ENCODE measurements at regions not wholly inside any gene's neighbourhood (a gene's known extent, or its start where the extent isn't known, plus 50 kb on each side); places are given as distances from the start of the nearest gene placed in this dataset.

- Histone ChIP-seq H3K18ac (ENCODE audit: low read length) (no peak overlapping the region), H4K91ac (ENCODE audit: low read depth, low read length, poor library complexity) (no peak overlapping the region), H3K9me3 (replicated peaks in 1 of 2; ENCODE audit: control insufficient read depth in 2 of 2, insufficient read depth in 1 of 2, low read depth in 1 of 2, low read length in 2 of 2) (no peaks in the 10 kb centered on the region), H3K4ac (ENCODE audit: low read length) (no peak overlapping the region), H2BK12ac (ENCODE audit: low read length) (no peak overlapping the region), H2BK120ac (ENCODE audit: low read depth, low read length) (no peak overlapping the region), H3K23ac (ENCODE audit: low read depth, low read length, poor library complexity) (no peak overlapping the region), H2AK5ac (ENCODE audit: low read depth, low read length) (no peak overlapping the region), H3K9ac (ENCODE audit: low read depth, low read length, poor library complexity) (no peak overlapping the region), H3K4me3 (ENCODE audit: low read length in 2 of 2) (no peak overlapping the region), H3K14ac (ENCODE audit: low read length) (no peak overlapping the region), H2BK5ac (ENCODE audit: low read length) (no peak overlapping the region), H3K27me3 (ENCODE audit: control insufficient read depth in 3 of 3, insufficient read depth in 3 of 3, low read depth in 1 of 3, low read length in 3 of 3) (no peaks in the 10 kb centered on the region), H3K79me1 (ENCODE audit: low read depth, low read length) (no peaks in the 10 kb centered on the region), H3K36me3 (replicated peaks in 1 of 2; ENCODE audit: control insufficient read depth in 2 of 2, insufficient read depth in 2 of 2, low read length in 2 of 2) (no peaks in the 10 kb centered on the region), H3K4me2 (ENCODE audit: insufficient read depth, low read length, poor library complexity, severe bottlenecking) (no peak overlapping the region), H2BK15ac (ENCODE audit: low read length) (no peak overlapping the region), H3K27ac (replicated peaks; ENCODE audit: low read length) (no peak overlapping the region), H4K8ac (ENCODE audit: low read depth, low read length) (no peak overlapping the region), H2AFZ (ENCODE audit: low read length) (no peak overlapping the region), H3K4me1 (ENCODE audit: control insufficient read depth in 2 of 2, insufficient read depth in 1 of 2, low read depth in 1 of 2, low read length in 2 of 2) (no peaks in the 10 kb centered on the region)
- no peak for DNase-seq (ENCODE audit: low spot score)
- WGBS, 2 donors (ENCODE audit: extremely low coverage in 2 of 2, insufficient read length in 2 of 2, insufficient replicate concordance in 1 of 2) = no CpG with 5 or more reads among the region's 2 CpGs
These were observed 473.4 kb downstream of the TRIML1 start for GRCh38 chr4:188612659-188613058.

GRCh38 chr4:188613976-188614375 lies 474.7 kb downstream of the TRIML1 start:
- DNase-seq (ENCODE audit: low spot score) = no peak
- H2BK12ac ChIP-seq (ENCODE audit: low read length) = no peak overlapping the region
- no peaks in the 10 kb centered on the region for H3K9me3 ChIP-seq (replicated peaks in 1 of 2; ENCODE audit: control insufficient read depth in 2 of 2, insufficient read depth in 1 of 2, low read depth in 1 of 2, low read length in 2 of 2)
- no peaks in the 10 kb centered on the region for H3K36me3 ChIP-seq (replicated peaks in 1 of 2; ENCODE audit: control insufficient read depth in 2 of 2, insufficient read depth in 2 of 2, low read length in 2 of 2)
- H3K4me3 ChIP-seq (ENCODE audit: low read length in 2 of 2) = no peak overlapping the region
- no peak overlapping the region for H3K9ac ChIP-seq (ENCODE audit: low read depth, low read length, poor library complexity)
- H4K8ac ChIP-seq (ENCODE audit: low read depth, low read length) = no peak overlapping the region
- no peaks in the 10 kb centered on the region for H3K79me1 ChIP-seq (ENCODE audit: low read depth, low read length)
- no peak overlapping the region for H4K91ac ChIP-seq (ENCODE audit: low read depth, low read length, poor library complexity)
- no peak overlapping the region for H2BK5ac ChIP-seq (ENCODE audit: low read length)
- H3K27me3 ChIP-seq (ENCODE audit: control insufficient read depth in 3 of 3, insufficient read depth in 3 of 3, low read depth in 1 of 3, low read length in 3 of 3) = no peaks in the 10 kb centered on the region
- no peak overlapping the region for H2AFZ ChIP-seq (ENCODE audit: low read length)
- no peak overlapping the region for H3K23ac ChIP-seq (ENCODE audit: low read depth, low read length, poor library complexity)
- no CpG with 5 or more reads among the region's 1 CpG for WGBS, 2 donors (ENCODE audit: extremely low coverage in 2 of 2, insufficient read length in 2 of 2, insufficient replicate concordance in 1 of 2)
- no peak overlapping the region for H3K4ac ChIP-seq (ENCODE audit: low read length)
- no peak overlapping the region for H2BK15ac ChIP-seq (ENCODE audit: low read length)
- no peak overlapping the region for H3K27ac ChIP-seq (replicated peaks; ENCODE audit: low read length)
- no peak overlapping the region for H3K4me2 ChIP-seq (ENCODE audit: insufficient read depth, low read length, poor library complexity, severe bottlenecking)
- H3K18ac ChIP-seq (ENCODE audit: low read length) = no peak overlapping the region
- H3K4me1 ChIP-seq (ENCODE audit: control insufficient read depth in 2 of 2, insufficient read depth in 1 of 2, low read depth in 1 of 2, low read length in 2 of 2) = no peaks in the 10 kb centered on the region
- no peak overlapping the region for H2AK5ac ChIP-seq (ENCODE audit: low read depth, low read length)
- H2BK120ac ChIP-seq (ENCODE audit: low read depth, low read length) = no peak overlapping the region
- H3K14ac ChIP-seq (ENCODE audit: low read length) = no peak overlapping the region

GRCh38 chr4:188619456-188620149 lies 480.4 kb downstream of the TRIML1 start:
- Histone ChIP-seq H3K14ac (ENCODE audit: low read length) (no peak overlapping the region), H3K9me3 (replicated peaks in 1 of 2; ENCODE audit: control insufficient read depth in 2 of 2, insufficient read depth in 1 of 2, low read depth in 1 of 2, low read length in 2 of 2) (no peaks in the 10 kb centered on the region), H2AK5ac (ENCODE audit: low read depth, low read length) (no peak overlapping the region), H3K23ac (ENCODE audit: low read depth, low read length, poor library complexity) (no peak overlapping the region), H4K91ac (ENCODE audit: low read depth, low read length, poor library complexity) (no peak overlapping the region), H2AFZ (ENCODE audit: low read length) (peak overlapping the region; percentile 7), H3K18ac (ENCODE audit: low read length) (no peak overlapping the region), H3K4me2 (ENCODE audit: insufficient read depth, low read length, poor library complexity, severe bottlenecking) (no peak overlapping the region), H3K79me1 (ENCODE audit: low read depth, low read length) (no peaks in the 10 kb centered on the region), H2BK12ac (ENCODE audit: low read length) (no peak overlapping the region), H4K8ac (ENCODE audit: low read depth, low read length) (no peak overlapping the region), H2BK5ac (ENCODE audit: low read length) (no peak overlapping the region), H3K4ac (ENCODE audit: low read length) (no peak overlapping the region), H3K4me1 (ENCODE audit: control insufficient read depth in 2 of 2, insufficient read depth in 1 of 2, low read depth in 1 of 2, low read length in 2 of 2) (no peaks in the 10 kb centered on the region), H2BK120ac (ENCODE audit: low read depth, low read length) (no peak overlapping the region), H3K9ac (ENCODE audit: low read depth, low read length, poor library complexity) (no peak overlapping the region), H3K27ac (replicated peaks; ENCODE audit: low read length) (no peak overlapping the region), H3K4me3 (ENCODE audit: low read length in 2 of 2) (no peak overlapping the region), H3K27me3 (ENCODE audit: control insufficient read depth in 3 of 3, insufficient read depth in 3 of 3, low read depth in 1 of 3, low read length in 3 of 3) (no peaks in the 10 kb centered on the region), H3K36me3 (replicated peaks in 1 of 2; ENCODE audit: control insufficient read depth in 2 of 2, insufficient read depth in 2 of 2, low read length in 2 of 2) (no peaks in the 10 kb centered on the region), H2BK15ac (ENCODE audit: low read length) (no peak overlapping the region)
- no peak for DNase-seq (ENCODE audit: low spot score)
- no CpG with 5 or more reads among the region's 18 CpGs for WGBS, 2 donors (ENCODE audit: extremely low coverage in 2 of 2, insufficient read length in 2 of 2, insufficient replicate concordance in 1 of 2)

GRCh38 chr4:188620608-188621007 lies 481.4 kb downstream of the TRIML1 start:
- no CpG with 5 or more reads among the region's 2 CpGs for WGBS, 2 donors (ENCODE audit: extremely low coverage in 2 of 2, insufficient read length in 2 of 2, insufficient replicate concordance in 1 of 2)
- DNase-seq (ENCODE audit: low spot score) = no peak
- no peak overlapping the region for H2BK5ac ChIP-seq (ENCODE audit: low read length)

More at GRCh38 chr4:188620608-188621007, 481.4 kb downstream of the TRIML1 start:
- Histone ChIP-seq H3K36me3 (replicated peaks in 1 of 2; ENCODE audit: control insufficient read depth in 2 of 2, insufficient read depth in 2 of 2, low read length in 2 of 2) (no peaks in the 10 kb centered on the region), H2AK5ac (ENCODE audit: low read depth, low read length) (no peak overlapping the region), H3K18ac (ENCODE audit: low read length) (no peak overlapping the region), H3K14ac (ENCODE audit: low read length) (no peak overlapping the region), H2AFZ (ENCODE audit: low read length) (no peak overlapping the region), H3K4me3 (ENCODE audit: low read length in 2 of 2) (no peak overlapping the region), H3K9me3 (replicated peaks in 1 of 2; ENCODE audit: control insufficient read depth in 2 of 2, insufficient read depth in 1 of 2, low read depth in 1 of 2, low read length in 2 of 2) (no peaks in the 10 kb centered on the region), H4K91ac (ENCODE audit: low read depth, low read length, poor library complexity) (no peak overlapping the region), H2BK120ac (ENCODE audit: low read depth, low read length) (no peak overlapping the region), H2BK15ac (ENCODE audit: low read length) (no peak overlapping the region), H3K4ac (ENCODE audit: low read length) (no peak overlapping the region), H4K8ac (ENCODE audit: low read depth, low read length) (no peak overlapping the region), H3K79me1 (ENCODE audit: low read depth, low read length) (no peaks in the 10 kb centered on the region), H3K27me3 (ENCODE audit: control insufficient read depth in 3 of 3, insufficient read depth in 3 of 3, low read depth in 1 of 3, low read length in 3 of 3) (no peaks in the 10 kb centered on the region), H3K27ac (replicated peaks; ENCODE audit: low read length) (no peak overlapping the region), H3K4me1 (ENCODE audit: control insufficient read depth in 2 of 2, insufficient read depth in 1 of 2, low read depth in 1 of 2, low read length in 2 of 2) (no peaks in the 10 kb centered on the region), H2BK12ac (ENCODE audit: low read length) (no peak overlapping the region), H3K9ac (ENCODE audit: low read depth, low read length, poor library complexity) (no peak overlapping the region), H3K4me2 (ENCODE audit: insufficient read depth, low read length, poor library complexity, severe bottlenecking) (no peak overlapping the region), H3K23ac (ENCODE audit: low read depth, low read length, poor library complexity) (no peak overlapping the region)

Data from neuronal stem cell (in vitro differentiated cells).